Mesendoderm (in vitro differentiated cells): ENCODE measurements at regions not wholly inside any gene's neighbourhood (a gene's known extent, or its start where the extent isn't known, plus 50 kb on each side); places are given as distances from the start of the nearest gene placed in this dataset.
"Not testable (repeated sequence)": the region's sequence is repeated elsewhere in the genome, so short reads cannot be mapped to it uniquely, and the experiment has no call there.

Experiments
- DNase-seq: peaks from one replicate; pipeline ENCODE4 v3.0.0; 2013
- H2AK5ac ChIP-seq: 2 replicates; pipeline ENCODE4 v1.6.1; 2013; ENCODE audit warnings: low read length, inconsistent platforms
- H2BK120ac ChIP-seq: 2 replicates; pipeline ENCODE4 v1.6.1; 2013; ENCODE audit warnings: low read depth, mild to moderate bottlenecking, low read length, moderate library complexity, mixed read lengths
- H2BK15ac ChIP-seq: replicated peaks from 2 replicates; pipeline ENCODE4 v1.6.1; 2013; ENCODE audit warnings: low read depth, mild to moderate bottlenecking, moderate library complexity
- H2BK5ac ChIP-seq: 2 replicates; pipeline ENCODE4 v1.6.1; 2013; ENCODE audit warnings: low read length, inconsistent platforms
- H3K18ac ChIP-seq: 2 replicates; pipeline ENCODE4 v1.6.1; 2013; ENCODE audit warnings: mild to moderate bottlenecking, low read length, mixed read lengths
- H3K23ac ChIP-seq: one replicate; pipeline ENCODE4 v1.6.1; 2013; ENCODE audit warnings: low read length
- H3K27ac ChIP-seq: 2 replicates; pipeline ENCODE4 v1.5.1; 2013; ENCODE audit warnings: low read depth, mild to moderate bottlenecking, inconsistent platforms, low read length, moderate library complexity
- H3K27me3 ChIP-seq: 2 replicates; pipeline ENCODE4 v1.6.1; 2013; ENCODE audit warnings: low read length, control low read depth, mild to moderate bottlenecking, inconsistent platforms; ENCODE audit not compliant: insufficient read depth, poor library complexity
- H3K36me3 ChIP-seq: 2 replicates; pipeline ENCODE4 v1.6.1; 2013; ENCODE audit warnings: low read length, inconsistent platforms; ENCODE audit not compliant: control insufficient read depth, insufficient read depth
- H3K4ac ChIP-seq: one replicate; pipeline ENCODE4 v1.6.1; 2013; ENCODE audit warnings: low read depth, mild to moderate bottlenecking, low read length, moderate library complexity
- H3K4me1 ChIP-seq: 2 replicates; pipeline ENCODE4 v1.6.1; 2013; ENCODE audit warnings: low read depth, low read length, inconsistent platforms; ENCODE audit not compliant: control insufficient read depth
- H3K4me2 ChIP-seq: 2 replicates; pipeline ENCODE4 v1.6.1; 2013; ENCODE audit warnings: low read length
- H3K4me3 ChIP-seq: 2 replicates; pipeline ENCODE4 v1.5.1; 2013; ENCODE audit warnings: mild to moderate bottlenecking, low read length
- H3K56ac ChIP-seq: one replicate; pipeline ENCODE4 v1.6.1; 2013; ENCODE audit warnings: low read length
- H3K79me1 ChIP-seq: 2 replicates; pipeline ENCODE4 v1.6.1; 2013; ENCODE audit warnings: low read length, inconsistent platforms
- H3K79me2 ChIP-seq: 2 replicates; pipeline ENCODE4 v1.6.1; 2013; ENCODE audit warnings: mild to moderate bottlenecking, low read length; ENCODE audit not compliant: control insufficient read depth, insufficient read depth
- H3K9ac ChIP-seq: 2 replicates; pipeline ENCODE4 v1.6.1; 2013; ENCODE audit warnings: low read length, inconsistent platforms
- H4K5ac ChIP-seq: one replicate; pipeline ENCODE4 v1.6.1; 2013; ENCODE audit warnings: low read length
- H4K8ac ChIP-seq: one replicate; pipeline ENCODE4 v1.6.1; 2013; ENCODE audit warnings: low read depth, mild to moderate bottlenecking, control low read depth, low read length, moderate library complexity
- WGBS: extraction: QIAGEN DNeasy Blood & Tissue Kit; methylation state at CpG from one replicate; pipeline ENCODE4 v1.1.7; 2013; ENCODE audit warnings: low lambda C conversion rate, missing lambda C conversion rate; ENCODE audit not compliant: insufficient coverage; ENCODE audit errors: extremely low coverage; 5-methylcytosine and 5-hydroxymethylcytosine counted together

GRCh38 chr18:40132438-40132837 lies 1822.6 kb upstream of the PIK3C3 start:
- not testable (repeated sequence) for H3K9ac ChIP-seq

GRCh38 chr18:40124107-40124506 lies 1830.9 kb upstream of the PIK3C3 start:
- Histone ChIP-seq H3K4me1 (no peaks in the 10 kb centered on the region), H3K23ac (no peak overlapping the region), H3K56ac (no peak overlapping the region), H2BK5ac (no peak overlapping the region), H3K4ac (no peak overlapping the region), H4K5ac (no peak overlapping the region), H4K8ac (no peak overlapping the region), H3K36me3 (no peaks in the 10 kb centered on the region), H3K4me3 (no peak overlapping the region), H3K9ac (no peak overlapping the region), H3K4me2 (no peak overlapping the region), H3K27me3 (no peaks in the 10 kb centered on the region), H2BK15ac (no peak overlapping the region), H3K79me1 (no peaks in the 10 kb centered on the region), H2AK5ac (no peak overlapping the region), H3K79me2 (no peaks in the 10 kb centered on the region), H3K27ac (no peak overlapping the region), H3K18ac (no peak overlapping the region), H2BK120ac (no peak overlapping the region)
- WGBS, result no CpG with 5 or more reads among the region's 2 CpGs
- DNase-seq, result peak; percentile 27

More at GRCh38 chr18:40132438-40132837, 1822.6 kb upstream of the PIK3C3 start:
- H3K27ac ChIP-seq, H3K36me3 ChIP-seq, H3K4me1 ChIP-seq, DNase-seq, H3K4me2 ChIP-seq, H2AK5ac ChIP-seq, H3K56ac ChIP-seq, H3K18ac ChIP-seq, H3K4ac ChIP-seq, H3K79me2 ChIP-seq, H3K4me3 ChIP-seq, H3K23ac ChIP-seq, H2BK5ac ChIP-seq, H3K27me3 ChIP-seq, H4K5ac ChIP-seq, H3K79me1 ChIP-seq, H4K8ac ChIP-seq, H2BK120ac ChIP-seq, H2BK15ac ChIP-seq: not testable (repeated sequence)
- WGBS, result no CpG with 5 or more reads among the region's 4 CpGs

GRCh38 chr18:40120796-40121391 lies 1834.1 kb upstream of the PIK3C3 start:
- H3K4ac ChIP-seq, result no peak overlapping the region
- no peak overlapping the region for H3K4me2 ChIP-seq
- no peak overlapping the region for H2BK120ac ChIP-seq
- H3K4me3 ChIP-seq, result no peak overlapping the region
- H3K79me2 ChIP-seq, result no peaks in the 10 kb centered on the region
- H3K18ac ChIP-seq, result no peak overlapping the region
- H2AK5ac ChIP-seq, result no peak overlapping the region
- no peak overlapping the region for H2BK15ac ChIP-seq
- no peak overlapping the region for H4K5ac ChIP-seq
- no CpG with 5 or more reads among the region's 2 CpGs for WGBS
- H3K27ac ChIP-seq, result no peak overlapping the region
- H3K23ac ChIP-seq, result no peak overlapping the region
- H3K27me3 ChIP-seq, result no peaks in the 10 kb centered on the region
- H3K9ac ChIP-seq, result no peak overlapping the region
- H2BK5ac ChIP-seq, result no peak overlapping the region
- no peak overlapping the region for H4K8ac ChIP-seq
- H3K56ac ChIP-seq, result no peak overlapping the region
- H3K79me1 ChIP-seq, result no peaks in the 10 kb centered on the region
- H3K36me3 ChIP-seq, result no peaks in the 10 kb centered on the region
- no peak for DNase-seq
- H3K4me1 ChIP-seq, result no peaks in the 10 kb centered on the region

- H2BK5ac ChIP-seq, result no peak overlapping the region
- WGBS, result no CpG with 5 or more reads among the region's 1 CpG
Observed at GRCh38 chr18:40120356-40120755, 1834.7 kb upstream of the PIK3C3 start.

GRCh38 chr18:40119581-40119980 lies 1835.5 kb upstream of the PIK3C3 start:
- not testable (repeated sequence) for H4K8ac ChIP-seq, H3K36me3 ChIP-seq, H2BK120ac ChIP-seq, H3K27ac ChIP-seq, DNase-seq, H3K27me3 ChIP-seq, H3K79me1 ChIP-seq, H3K4ac ChIP-seq, H4K5ac ChIP-seq, H3K4me3 ChIP-seq, H3K56ac ChIP-seq, H3K9ac ChIP-seq, H2AK5ac ChIP-seq, H2BK15ac ChIP-seq, H2BK5ac ChIP-seq, H3K79me2 ChIP-seq, H3K4me2 ChIP-seq, H3K23ac ChIP-seq, H3K18ac ChIP-seq, H3K4me1 ChIP-seq
- WGBS, result no CpG with 5 or more reads among the region's 10 CpGs

More at GRCh38 chr18:40120356-40120755, 1834.7 kb upstream of the PIK3C3 start:
- H2AK5ac ChIP-seq, result no peak overlapping the region
- H3K23ac ChIP-seq, result no peak overlapping the region
- H3K79me2 ChIP-seq, result no peaks in the 10 kb centered on the region
- no peak overlapping the region for H3K56ac ChIP-seq
- no peak overlapping the region for H4K5ac ChIP-seq
- H2BK120ac ChIP-seq, result no peak overlapping the region
- no peak overlapping the region for H4K8ac ChIP-seq
- H3K4me3 ChIP-seq, result no peak overlapping the region
- H3K27me3 ChIP-seq, result no peaks in the 10 kb centered on the region
- no peaks in the 10 kb centered on the region for H3K79me1 ChIP-seq
- H2BK15ac ChIP-seq, result no peak overlapping the region
- DNase-seq, result no peak
- no peak overlapping the region for H3K27ac ChIP-seq
- H3K4me2 ChIP-seq, result no peak overlapping the region
- H3K36me3 ChIP-seq, result no peaks in the 10 kb centered on the region
- H3K18ac ChIP-seq, result no peak overlapping the region
- H3K4ac ChIP-seq, result no peak overlapping the region
- H3K9ac ChIP-seq, result no peak overlapping the region
- no peaks in the 10 kb centered on the region for H3K4me1 ChIP-seq

GRCh38 chr18:40110455-40110854 lies 1844.6 kb upstream of the PIK3C3 start:
- Histone ChIP-seq H3K36me3 (no peaks in the 10 kb centered on the region), H4K5ac (no peak overlapping the region), H3K18ac (no peak overlapping the region), H3K4me1 (no peaks in the 10 kb centered on the region), H4K8ac (no peak overlapping the region), H3K79me1 (no peaks in the 10 kb centered on the region), H3K27me3 (no peaks in the 10 kb centered on the region), H3K56ac (no peak overlapping the region), H2BK15ac (no peak overlapping the region), H2BK120ac (no peak overlapping the region), H2AK5ac (no peak overlapping the region), H3K79me2 (no peaks in the 10 kb centered on the region), H3K27ac (no peak overlapping the region), H3K4me2 (no peak overlapping the region), H3K9ac (no peak overlapping the region), H3K23ac (no peak overlapping the region), H3K4me3 (no peak overlapping the region), H3K4ac (no peak overlapping the region), H2BK5ac (no peak overlapping the region)
- WGBS, result no CpG with 5 or more reads among the region's 3 CpGs
- no peak for DNase-seq
